Germinal center (tissue), 1 donor: ENCODE measurements at regions not wholly inside any gene's neighbourhood (a gene's known extent, or its start where the extent isn't known, plus 50 kb on each side); places are given as distances from the start of the nearest gene placed in this dataset.

Experiments used
- DNase-seq: peaks from one replicate; pipeline ENCODE4 v3.0.0; 2012; ENCODE audit warnings: mixed read lengths, low spot score

DNA sequence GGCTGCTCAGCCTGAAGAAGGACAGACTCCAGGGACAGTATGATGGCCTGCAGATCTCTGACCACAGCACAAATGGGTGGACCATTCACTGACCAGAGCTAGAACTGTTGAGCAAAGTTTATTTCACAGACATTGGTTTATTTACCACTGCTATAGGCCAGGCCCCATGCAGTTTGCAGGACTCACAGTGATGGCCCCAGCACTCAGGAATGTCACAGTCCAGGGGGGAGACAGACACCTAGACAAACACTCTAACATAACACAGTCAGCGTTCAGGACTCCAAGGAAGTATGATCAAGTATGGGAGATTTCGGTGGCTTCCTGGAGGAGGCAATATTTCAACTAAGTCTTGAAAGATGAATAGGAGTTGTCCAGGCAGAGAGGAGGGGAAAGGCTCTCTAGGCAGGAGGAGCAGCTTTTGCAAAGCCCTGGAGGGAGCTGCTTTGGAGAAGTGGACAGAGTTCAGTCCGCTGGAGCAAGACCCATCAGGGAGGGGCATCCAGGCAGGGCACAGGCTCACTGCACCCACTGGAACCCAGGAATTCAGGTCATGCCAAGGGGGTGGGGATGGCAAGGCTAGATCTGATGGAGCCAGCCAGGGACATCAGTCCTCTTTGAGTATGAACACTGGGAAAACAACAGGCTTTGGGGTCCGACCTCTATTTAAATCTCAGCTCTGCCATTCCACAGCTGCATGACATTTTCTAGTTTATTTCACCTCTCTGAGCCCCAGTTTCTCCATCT, 454.3 kb downstream of the MATN1 start:
- DNase-seq: no peak

DNA sequence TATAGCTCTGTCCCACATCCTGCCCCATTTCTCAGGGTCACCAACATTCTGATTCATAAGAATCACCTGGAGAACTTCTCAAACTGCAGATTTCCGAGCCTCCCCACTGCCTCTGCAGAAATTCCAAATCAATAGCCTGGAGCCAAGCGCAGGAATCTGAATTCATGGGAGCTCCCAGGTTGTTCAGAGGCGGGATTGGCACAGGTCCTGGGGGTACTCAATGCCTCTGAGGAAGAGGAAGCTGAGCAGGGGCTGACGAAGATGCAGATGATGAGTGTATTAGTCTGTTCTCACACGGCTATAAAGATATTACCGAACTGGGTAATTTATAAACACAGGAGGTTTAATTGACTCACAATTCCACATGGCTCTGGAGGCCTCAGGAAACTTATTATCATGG, 455.5 kb downstream of the MATN1 start:
- no peak for DNase-seq

DNA sequence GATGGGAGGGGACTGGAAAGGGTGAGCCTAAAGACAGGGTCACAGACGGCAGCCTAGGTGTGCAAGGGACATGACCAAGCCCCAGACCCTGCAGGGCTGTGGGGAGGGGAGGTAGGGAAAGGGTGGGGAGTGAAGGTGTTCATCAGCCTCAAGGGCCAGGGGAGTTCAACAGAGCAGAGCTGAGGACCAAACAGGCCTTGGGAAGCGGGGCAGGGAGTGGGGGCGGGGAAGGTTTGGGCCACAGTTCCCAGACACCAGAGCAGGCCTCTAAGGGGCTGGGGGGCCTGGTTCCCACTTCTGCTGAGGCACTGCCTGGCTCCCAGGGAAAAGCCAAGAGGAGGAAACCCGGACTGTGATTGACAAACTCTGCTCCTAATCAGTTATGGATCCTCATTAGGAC, 456.3 kb downstream of the MATN1 start:
- DNase-seq: no peak

DNA sequence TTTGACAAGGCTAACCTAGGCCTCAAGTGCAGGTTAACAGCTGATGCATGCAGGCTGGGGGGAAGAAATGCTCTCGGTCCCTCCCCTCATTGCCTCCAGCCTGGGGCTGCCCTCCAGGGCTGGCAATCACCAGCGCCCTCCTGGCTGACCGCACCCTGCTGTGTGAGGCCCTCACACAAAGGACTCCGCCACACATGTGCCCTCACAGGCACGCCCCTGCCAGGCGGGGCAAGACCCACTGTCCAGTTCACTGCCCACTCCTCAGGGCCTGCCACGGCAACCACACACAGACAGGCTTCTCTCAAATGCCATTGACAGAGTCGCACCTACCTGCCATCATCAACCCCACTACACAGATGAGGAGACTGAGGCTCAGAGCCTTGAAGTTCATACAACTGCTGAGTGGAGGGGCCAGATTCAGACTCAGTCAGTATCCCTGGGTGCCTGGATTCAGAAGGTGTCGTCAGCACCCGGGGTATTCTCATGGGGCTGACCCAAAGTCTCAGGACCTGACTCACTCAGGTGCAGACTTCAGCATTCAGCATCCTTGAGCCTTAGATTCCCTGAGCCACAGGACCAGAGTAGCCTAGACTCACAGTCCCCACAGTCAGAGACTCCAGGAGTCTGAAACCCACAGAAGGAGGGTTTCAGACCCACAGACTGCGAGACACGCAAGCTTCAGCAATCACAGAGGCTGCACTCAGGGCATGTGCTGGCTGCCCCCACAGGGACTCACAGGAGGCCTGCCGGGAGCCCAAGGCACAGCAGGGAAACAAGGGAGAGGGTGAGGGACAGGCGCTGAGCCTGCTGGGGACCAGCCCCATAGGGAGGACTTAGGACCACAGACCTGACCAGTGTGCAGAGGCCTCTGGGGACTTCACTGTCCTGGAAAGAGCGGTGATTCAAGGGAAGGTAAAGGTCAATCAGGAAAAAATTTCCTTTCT, 458.0 kb downstream of the MATN1 start:
- no peak for DNase-seq

DNA sequence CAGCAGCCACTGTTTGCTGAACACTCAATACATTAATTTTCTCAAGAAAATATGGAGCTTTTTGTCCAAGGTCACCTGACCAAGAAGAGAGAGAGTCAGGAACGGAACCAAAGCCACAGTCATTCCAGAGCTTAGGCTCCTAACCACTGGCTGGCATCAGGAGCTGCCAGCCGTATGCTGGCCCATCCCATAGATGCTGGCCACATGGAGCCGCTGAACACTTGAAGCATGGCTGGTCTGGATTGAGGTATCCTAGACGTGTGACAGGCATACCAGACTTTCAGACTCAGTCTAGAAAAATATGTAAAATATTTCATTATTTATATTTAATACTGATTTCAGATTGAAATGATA, 458.7 kb downstream of the MATN1 start:
- no peak for DNase-seq

DNA sequence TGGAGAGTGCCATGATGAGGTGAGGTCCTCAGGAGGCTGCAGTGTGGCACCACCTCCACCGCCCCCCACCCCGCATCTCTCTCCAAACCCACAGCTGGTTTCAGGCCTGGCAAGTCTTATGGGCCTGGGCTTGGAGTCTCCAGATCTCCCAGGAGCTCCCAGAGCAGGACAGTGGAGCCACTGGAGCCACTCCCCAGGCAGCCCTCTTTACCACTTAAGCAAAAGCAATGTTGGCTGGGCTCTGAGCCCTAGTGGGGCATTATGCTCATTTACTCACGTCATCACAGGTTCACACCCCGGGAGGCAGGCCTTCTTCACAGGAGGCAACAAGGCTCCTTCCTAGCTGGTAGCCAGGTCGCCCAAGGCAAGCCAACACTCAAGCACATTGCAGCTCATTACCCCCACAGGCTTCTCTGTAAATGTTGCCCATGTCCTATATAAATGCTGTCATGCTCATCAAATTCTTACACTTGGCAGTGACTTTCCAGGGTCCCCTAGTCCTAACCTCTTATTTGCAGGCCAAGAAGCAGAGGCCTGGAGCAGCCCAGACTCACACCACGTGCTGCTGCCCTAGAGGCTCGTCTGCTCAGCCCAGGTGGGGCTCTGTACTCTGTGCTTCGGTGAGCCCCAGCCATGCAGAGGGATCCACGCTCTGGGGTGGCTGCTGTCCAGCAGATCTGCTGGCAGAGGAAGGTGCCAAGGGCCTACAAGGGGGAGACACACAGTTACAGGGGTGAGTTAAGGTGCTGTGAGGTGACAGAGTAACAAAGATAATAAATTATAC, 459.3 kb downstream of the MATN1 start:
- DNase-seq: no peak

DNA sequence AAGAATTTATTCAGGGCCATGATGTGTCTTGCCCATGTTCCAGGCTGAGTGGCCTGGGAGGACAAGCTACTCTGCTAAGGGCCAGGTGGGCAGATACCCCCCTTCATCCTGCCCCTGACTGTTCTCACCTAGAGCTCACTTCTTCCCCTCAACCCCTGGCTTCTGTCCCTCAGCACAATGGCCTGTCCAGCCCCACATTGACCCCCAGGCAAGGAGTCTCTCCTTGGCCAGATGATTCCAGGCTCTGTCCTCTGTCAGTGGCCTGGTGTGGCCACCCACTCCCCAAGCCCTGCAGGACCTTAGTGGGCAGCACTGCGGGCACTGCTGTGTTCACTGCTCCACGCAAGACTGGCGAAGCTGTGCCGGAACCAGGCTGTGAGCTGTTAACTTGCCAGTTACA, 460.0 kb downstream of the MATN1 start:
- DNase-seq: no peak

DNA sequence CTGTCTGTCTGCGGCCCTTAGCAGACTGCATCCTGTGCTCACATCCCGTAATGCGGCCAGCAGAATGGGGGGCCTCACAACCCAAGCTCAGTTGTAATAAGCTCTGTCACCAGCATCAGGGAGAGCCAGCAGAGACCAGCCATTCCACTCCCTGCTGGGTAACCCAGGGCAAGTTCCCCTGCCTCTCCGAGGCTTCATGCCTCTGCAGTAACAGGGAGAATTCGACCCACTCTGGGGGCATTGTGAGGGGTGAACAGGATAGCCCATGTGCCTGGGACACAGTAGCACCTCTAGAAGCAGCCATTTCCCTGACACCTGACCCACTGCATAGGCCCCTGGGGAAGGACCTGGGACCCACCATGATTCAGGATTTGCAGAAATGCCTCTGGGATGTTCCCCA, 461.2 kb downstream of the MATN1 start:
- DNase-seq: no peak

DNA sequence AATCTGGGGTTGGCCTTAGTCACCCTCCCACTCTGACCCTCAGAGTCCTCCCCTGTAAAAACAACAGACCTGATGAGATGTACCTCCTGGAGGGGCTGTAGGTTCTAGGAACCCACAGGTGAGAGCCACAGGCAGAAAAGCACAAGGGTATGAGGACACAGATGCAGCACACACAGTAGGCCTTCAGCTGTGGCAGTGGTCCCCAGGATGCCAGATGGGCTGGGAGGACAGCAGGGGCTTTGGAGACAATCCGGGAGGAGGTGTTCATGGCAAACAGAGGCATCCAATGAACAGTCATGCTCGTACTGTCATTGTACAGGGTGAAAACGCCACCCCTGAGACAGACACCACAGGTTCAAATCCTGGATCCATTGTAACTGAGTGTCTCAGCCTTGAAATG, 463.1 kb downstream of the MATN1 start:
- DNase-seq: no peak

DNA sequence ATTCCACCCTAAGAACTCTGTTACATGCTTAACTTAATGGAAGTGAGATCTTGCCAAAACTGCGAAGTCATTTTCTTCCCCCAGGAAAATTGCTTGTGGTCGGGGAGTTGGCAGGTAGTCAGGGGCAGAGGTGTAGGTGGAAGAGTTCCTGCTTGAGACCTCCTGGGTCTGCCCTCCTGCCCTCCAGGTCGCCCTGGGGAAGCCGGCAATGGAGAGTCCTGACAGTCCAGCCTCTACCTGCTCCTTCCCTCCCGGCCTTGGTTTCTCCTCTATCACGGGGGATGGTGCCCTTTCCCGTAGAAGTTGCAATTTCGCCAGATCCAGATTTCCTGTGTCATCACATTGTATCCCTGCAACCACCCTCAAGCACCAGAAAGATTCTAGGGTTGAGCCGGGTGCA, 463.8 kb downstream of the MATN1 start:
- DNase-seq: no peak

DNA sequence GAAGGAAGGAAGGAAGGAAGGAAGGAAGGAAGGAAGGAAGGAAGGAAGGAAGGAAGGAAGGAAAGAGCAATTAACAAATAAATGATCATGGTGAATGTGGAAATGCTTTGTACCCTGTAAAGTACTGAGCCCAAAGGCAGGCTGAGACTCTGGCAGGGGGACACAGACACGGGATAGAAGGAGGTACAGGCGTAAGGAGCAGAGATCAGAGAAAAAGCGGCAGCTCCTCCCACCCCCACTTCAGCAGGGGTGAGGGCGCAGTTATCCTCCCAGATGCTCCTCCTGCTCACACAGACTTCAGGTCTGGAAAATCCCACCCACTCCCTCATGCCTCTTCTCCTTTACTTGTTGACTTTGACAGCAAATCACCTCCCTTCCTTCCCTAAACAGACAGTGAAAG, 464.5 kb downstream of the MATN1 start:
- no peak for DNase-seq

DNA sequence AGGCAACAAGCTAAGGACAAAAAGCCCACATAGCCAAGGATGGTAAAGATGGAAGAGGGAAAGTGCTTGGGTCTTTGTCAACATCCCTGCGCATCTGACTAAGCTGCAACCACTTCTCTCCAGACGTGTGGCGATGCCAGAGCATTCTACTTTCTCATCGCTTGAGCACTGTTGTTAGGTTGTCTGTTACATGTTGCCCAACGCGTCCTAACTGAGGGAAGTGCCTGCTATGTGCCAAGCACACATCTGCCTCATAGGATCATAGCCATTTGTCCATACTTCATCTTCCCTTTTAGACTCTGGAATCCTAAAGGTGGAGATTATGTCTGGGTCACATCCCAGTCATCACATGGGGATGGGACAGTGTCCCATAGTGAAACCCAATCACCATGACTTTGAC, 464.9 kb downstream of the MATN1 start:
- DNase-seq: no peak

DNA sequence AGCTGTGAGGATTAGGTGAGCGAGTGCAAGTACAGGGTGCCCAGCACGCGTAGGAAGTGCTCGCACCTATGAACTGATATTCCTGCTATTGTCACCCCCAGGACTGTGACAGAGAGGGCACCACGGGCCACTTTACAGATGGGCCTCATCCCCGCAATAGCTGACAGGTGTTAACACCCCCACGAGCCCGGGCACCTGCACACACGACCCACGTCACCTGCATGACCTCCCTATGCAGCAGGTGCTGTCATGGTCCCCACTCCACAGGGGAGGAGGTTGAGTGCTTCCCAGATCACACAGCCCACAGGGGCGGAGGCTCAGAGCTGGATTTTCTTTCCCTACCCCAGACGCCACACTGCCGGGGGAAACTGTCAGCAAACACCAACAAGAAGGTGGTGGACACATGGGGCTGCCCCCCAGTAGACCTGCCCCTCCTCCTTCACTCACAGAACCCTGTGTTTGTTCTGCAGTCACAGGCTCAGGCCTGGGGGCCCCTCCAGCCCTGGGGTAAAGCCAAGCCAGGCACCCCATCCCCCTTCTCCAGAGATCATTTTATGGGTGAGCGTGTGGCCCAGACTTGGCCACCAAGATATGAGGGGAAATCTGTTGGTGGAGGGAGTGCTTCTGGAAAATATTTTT, 465.5 kb downstream of the MATN1 start:
- no peak for DNase-seq

DNA sequence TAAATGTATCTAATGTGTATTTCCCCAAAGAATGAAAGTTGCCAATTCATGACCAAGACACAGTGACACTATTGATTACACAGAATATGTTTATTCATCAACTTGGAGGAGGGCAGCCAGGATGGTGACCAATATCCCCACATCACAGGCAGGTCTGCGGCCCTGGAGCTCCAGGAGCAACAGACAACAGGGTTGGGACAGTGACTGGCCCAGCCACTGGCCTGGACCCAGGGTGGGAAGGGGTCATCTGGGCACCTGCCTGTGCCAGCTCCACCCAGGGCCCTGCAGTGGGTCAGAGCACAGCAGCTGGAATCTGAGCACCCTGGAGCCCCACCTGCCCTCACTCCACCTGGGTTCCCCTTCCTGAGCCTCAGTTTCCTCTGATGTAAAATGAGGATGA, 466.1 kb downstream of the MATN1 start:
- no peak for DNase-seq

DNA sequence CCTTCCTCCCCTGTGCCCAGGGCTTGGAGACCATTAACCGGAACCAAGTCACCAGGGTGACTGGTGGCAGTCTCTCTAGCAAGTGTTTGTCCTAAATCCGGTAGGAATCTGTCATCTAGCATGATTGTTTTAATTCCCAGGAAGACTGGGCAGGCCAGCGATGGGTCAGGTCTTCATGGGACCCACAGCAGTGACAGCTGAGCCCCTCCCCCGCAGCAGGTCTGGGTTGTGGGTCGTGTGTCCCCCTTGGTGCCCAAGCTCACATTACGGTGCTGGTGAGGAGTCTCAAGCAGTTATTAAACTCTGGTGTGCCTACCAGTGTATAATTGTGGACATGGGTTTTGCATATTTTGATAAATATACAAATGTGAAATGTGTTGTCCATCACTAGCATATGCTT, 466.5 kb downstream of the MATN1 start:
- DNase-seq: no peak

DNA sequence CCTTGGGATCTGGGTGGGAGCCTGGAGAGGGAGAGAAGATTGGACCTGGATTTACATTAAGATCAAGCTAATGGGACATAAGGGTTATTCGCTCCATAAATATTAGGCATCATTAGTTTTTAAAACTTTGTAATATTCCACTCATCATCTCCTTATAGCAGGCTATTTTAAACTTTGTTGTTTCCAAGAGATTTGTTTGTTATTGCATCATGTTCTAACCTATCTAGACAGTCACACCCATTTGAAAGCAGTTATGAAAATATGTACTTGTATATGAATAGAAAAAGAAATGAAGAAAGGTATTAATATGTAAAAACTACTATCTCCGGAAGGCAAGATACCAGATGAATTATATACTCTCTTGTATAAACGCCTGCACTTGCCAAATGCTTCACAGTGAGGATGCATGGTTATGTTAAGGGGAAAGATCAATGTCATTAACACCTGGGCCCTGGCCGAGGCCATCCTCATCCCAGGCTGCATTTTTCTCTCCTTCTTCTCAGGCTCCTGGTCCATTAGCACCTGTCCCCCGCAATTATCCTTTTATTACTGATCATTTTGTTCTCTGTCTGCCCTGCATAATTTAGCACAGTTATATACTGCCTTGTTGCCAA, 468.2 kb downstream of the MATN1 start:
- no peak for DNase-seq

DNA sequence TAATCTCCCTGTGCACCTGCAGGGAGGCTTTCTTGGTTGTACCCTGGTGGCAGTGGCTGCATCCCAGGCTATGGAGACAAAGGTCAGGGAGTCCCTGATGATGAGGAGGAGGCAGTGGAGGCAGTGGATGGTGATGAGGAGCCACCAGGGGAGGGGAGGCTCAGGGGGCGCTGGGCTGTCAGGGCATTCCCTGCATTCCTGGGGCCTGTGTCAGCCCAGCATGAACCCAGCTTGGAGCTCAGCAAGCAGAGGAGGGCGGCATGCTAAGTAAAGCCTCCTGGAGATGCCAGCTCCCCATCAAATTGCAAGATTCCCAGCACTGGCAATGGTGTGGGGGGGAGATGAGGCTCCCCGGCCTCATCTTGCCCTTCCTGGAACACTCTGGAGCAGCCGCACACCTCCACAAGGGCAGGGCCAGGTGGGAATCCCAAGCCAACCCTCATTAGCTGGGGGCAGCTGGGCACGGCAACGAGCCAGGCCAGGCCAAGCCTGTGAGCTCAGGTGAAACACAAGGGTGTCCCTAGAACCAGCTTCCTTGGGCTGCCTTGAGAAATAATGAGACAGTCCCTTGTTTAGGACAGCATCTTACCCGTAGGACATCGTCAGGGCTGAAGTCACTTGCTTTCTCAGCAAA, 469.5 kb downstream of the MATN1 start:
- no peak for DNase-seq

DNA sequence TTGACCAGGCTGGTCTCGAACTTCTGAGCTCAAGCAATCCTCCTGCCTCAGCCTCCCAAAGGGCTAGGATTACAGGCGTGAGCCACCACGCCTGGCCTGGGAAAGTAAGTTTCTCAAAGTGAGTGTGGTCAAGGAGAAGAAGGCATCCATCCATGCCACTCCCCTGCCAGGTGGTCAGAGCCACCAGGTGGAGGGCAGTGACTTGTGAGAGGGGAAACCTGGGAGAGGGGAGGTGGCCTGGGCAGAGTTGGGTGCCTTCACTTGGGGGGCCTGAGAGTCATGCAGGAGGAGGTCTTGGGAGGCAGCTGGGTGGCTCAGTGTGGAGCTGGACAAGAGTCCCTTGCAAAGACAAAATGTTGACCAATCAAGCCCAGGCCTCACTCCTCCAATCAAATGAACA, 470.0 kb downstream of the MATN1 start:
- DNase-seq: no peak

DNA sequence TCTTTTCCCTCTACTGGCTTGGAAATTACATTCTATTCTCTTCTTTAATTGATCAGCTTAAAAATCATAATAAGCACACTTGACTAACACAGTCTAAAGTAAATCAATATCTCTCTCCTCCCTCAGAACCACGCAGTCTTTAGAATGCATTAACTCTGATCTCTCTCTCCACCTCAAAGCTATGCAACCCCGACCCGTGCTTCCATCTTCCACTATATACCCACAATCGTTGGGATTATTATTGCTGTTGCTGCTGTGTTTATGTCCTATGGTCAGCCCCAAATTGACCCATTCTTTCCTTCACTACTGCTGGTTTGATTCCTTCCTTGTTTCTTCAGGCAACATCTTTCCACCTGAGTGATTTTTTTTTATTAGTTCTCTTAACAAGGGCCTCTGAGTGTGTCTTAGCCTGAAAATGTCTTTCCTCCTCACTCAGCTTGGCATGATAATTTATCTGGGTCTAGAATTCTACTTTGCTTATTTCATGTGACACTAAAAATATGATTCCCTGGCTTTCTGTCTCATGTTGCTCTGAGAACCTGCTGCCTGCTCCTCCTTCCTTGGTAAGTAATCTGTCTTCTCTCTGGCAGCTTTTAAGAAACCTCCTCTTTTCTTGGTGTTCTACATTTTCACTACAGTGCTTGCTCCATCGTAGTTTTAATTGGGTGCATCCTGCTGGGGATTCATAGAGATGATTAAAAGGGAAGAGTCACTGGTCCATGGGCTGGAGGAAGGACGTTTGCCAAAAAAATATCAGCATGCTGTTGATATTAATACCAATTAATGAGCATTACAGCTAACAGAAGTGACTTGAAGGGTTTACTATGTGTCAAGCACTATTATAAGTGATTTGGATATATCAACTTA, 472.2 kb downstream of the MATN1 start:
- no peak for DNase-seq

DNA sequence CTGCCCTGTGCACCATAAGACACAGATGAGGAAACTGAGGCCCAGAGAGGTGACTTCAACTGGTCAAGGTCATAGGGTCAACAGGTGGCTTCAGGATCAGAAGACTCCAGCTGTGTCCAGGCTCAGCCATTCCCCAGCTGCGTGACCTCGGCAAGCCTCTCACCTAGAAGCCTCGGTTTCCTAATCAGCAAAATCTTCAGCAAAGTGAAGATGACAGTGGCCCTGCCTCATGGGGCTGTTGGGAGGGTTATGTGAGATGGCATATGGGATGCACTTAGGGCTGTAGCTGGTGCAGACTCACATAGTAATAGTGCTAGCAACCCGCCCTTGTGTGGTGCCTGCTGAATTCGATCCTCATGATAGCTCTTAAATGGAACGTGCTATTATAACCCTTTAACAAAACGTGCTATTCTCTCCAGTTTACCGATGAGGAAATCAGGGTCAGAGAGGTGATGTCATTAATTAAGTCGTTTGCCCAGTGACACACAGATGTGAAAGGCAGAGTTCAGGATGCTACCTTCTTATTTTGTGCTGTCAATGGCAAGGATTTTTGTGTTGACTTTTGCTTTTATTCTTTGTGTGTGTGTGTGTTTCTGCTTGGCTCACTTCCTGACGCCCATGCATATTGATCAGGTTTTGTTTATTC, 472.9 kb downstream of the MATN1 start:
- no peak for DNase-seq
